Gastroesophageal sphincter (tissue), 4 donors: ENCODE measurements at regions not wholly inside any gene's neighbourhood (a gene's known extent, or its start where the extent isn't known, plus 50 kb on each side); places are given as distances from the start of the nearest gene placed in this dataset.

Experiments
- ATAC-seq: fragments of 150-250 bp; one replicate; pipeline ENCODE4 v1.9.1; 2016; ENCODE audit warnings: mild to moderate bottlenecking, moderate library complexity
- H3K27ac ChIP-seq, 4 donors: fragments of 200-600 bp; sonication (generic) in 3 of 4; 1 replicate in 3 of 4; 2 replicates in 1 of 4; pipeline ENCODE4 v1.5.1; 2016 to 2019
- H3K27me3 ChIP-seq: fragments of 200-600 bp; sonication (generic); one replicate; pipeline ENCODE4 v1.5.1; 2019
- H3K36me3 ChIP-seq, 2 donors: fragments of 200-600 bp; sonication (generic); one replicate each; pipeline ENCODE4 v1.5.1; 2019; ENCODE audit warnings: control low read depth in 1 of 2
- H3K4me1 ChIP-seq, 3 donors: fragments of 200-600 bp; sonication (generic); 1 replicate in 2 of 3; 2 replicates in 1 of 3; pipeline ENCODE4 v1.5.1; 2016 to 2019; ENCODE audit warnings: control low read depth in 2 of 3
- H3K4me3 ChIP-seq, 2 donors: fragments of 200-600 bp; sonication (generic); one replicate each; pipeline ENCODE4 v1.5.1; 2019; ENCODE audit warnings: mild to moderate bottlenecking in 1 of 2, moderate library complexity in 1 of 2
- H3K9me3 ChIP-seq, 3 donors: fragments of 200-600 bp; sonication (generic); one replicate each; pipeline ENCODE4 v1.5.1; 2017 to 2019; ENCODE audit warnings: control low read depth in 2 of 3
- EP300 ChIP-seq: sonication (generic); formaldehyde crosslinking; IDR thresholded peaks from one replicate; pipeline ENCODE4 v1.6.1; 2017; ENCODE audit warnings: antibody characterized with exemption, mild to moderate bottlenecking
- POLR2A ChIP-seq, 2 donors: fragments of 450-650 bp; IDR thresholded peaks; one replicate each; pipeline ENCODE4 v1.6.1; 2017; ENCODE audit warnings: antibody characterized with exemption in 2 of 2, mild to moderate bottlenecking in 2 of 2, moderate library complexity in 1 of 2
- POLR2AphosphoS5 ChIP-seq: sonication (generic); formaldehyde crosslinking; IDR thresholded peaks from one replicate; pipeline ENCODE4 v1.6.1; 2017; ENCODE audit warnings: antibody characterized with exemption
- WGBS, 2 donors: methylation state at CpG; one replicate each; pipeline ENCODE4 v1.1.5; 2018; ENCODE audit warnings: low coverage in 1 of 2; 5-methylcytosine and 5-hydroxymethylcytosine counted together
- TF ChIP-seq, protein P1 (sequence below), 4 experiments: fragments of 200-600 bp in 2 of 4; fragments of 450-650 bp in 2 of 4; sonication (generic) in 1 of 4; IDR thresholded peaks; one replicate each; pipeline ENCODE4 v1.5.1; 2017 to 2019; ENCODE audit warnings: antibody characterized with exemption in 4 of 4, mild to moderate bottlenecking in 2 of 4, moderate library complexity in 2 of 4

DNA sequence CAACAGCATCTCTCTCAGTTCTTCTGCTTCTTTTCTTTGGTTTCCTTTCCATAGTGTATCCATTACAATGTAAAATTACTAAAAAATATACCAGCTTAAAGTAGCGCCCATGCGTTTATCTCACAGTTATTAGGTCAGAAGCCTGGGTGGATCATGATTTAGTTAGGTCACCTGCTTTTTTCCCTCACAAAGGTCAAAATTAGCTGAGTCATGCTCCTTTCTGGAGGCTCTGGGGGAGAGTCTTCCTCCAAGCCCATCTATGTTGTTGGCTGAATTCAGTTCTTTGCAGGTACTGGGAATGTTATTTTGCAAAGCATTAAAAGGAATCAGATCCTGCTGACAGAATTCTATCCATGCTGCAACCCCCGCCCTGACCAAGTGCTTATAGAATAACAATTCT is 101.6 kb upstream of the TMEM132C start:
- ATAC-seq, result no peak
- Histone ChIP-seq H3K4me1 (no peaks in the 10 kb centered on the region), H3K27ac (no peak overlapping the region), H3K4me3 (no peak overlapping the region), H3K9me3 (no peaks in the 10 kb centered on the region), H3K27me3 (peaks cover 3% of the 10 kb centered on the region), H3K36me3 (no peaks in the 10 kb centered on the region)
- TF ChIP-seq, protein P1, sequence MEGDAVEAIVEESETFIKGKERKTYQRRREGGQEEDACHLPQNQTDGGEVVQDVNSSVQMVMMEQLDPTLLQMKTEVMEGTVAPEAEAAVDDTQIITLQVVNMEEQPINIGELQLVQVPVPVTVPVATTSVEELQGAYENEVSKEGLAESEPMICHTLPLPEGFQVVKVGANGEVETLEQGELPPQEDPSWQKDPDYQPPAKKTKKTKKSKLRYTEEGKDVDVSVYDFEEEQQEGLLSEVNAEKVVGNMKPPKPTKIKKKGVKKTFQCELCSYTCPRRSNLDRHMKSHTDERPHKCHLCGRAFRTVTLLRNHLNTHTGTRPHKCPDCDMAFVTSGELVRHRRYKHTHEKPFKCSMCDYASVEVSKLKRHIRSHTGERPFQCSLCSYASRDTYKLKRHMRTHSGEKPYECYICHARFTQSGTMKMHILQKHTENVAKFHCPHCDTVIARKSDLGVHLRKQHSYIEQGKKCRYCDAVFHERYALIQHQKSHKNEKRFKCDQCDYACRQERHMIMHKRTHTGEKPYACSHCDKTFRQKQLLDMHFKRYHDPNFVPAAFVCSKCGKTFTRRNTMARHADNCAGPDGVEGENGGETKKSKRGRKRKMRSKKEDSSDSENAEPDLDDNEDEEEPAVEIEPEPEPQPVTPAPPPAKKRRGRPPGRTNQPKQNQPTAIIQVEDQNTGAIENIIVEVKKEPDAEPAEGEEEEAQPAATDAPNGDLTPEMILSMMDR (IDR thresholded peaks at IDR 0.05), result no peak
- TF ChIP-seq EP300, result no peak
- TF ChIP-seq POLR2A (IDR thresholded peaks at IDR 0.05), result no peak
- TF ChIP-seq POLR2AphosphoS5, result no peak
- WGBS, 2 donors, result 75 to 86% methylated on average over 2 to 3 of the region's 3 CpGs

DNA sequence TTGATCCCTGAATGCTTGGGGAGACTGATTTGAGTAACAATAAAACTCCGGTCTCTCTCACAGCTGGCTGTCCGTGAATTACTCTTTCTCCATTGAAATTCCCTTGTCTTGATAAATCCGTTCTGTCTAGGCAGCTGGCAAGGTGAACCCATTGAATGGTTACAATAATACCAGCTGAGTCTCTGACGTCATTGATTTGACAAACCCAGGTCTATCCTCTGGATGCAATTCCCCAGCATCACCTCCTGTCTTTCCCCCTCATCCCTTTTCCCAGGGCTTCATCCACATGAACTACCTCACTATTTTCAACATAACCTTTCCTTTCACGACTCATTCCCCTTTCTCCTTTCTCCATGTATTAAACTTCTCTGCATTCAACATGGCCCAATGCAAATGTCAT is 98.7 kb upstream of the TMEM132C start:
- H3K27me3 ChIP-seq, result peaks cover 7% of the 10 kb centered on the region
- no peak overlapping the region for H3K4me3 ChIP-seq
- TF ChIP-seq POLR2A (IDR thresholded peaks at IDR 0.05), result no peak
- H3K4me1 ChIP-seq, result no peaks in the 10 kb centered on the region
- H3K9me3 ChIP-seq, result no peaks in the 10 kb centered on the region
- ATAC-seq, result no peak
- no peaks in the 10 kb centered on the region for H3K36me3 ChIP-seq
- 54 to 59% methylated on average over 5 of the region's 5 CpGs for WGBS, 2 donors
- H3K27ac ChIP-seq, result no peak overlapping the region

DNA sequence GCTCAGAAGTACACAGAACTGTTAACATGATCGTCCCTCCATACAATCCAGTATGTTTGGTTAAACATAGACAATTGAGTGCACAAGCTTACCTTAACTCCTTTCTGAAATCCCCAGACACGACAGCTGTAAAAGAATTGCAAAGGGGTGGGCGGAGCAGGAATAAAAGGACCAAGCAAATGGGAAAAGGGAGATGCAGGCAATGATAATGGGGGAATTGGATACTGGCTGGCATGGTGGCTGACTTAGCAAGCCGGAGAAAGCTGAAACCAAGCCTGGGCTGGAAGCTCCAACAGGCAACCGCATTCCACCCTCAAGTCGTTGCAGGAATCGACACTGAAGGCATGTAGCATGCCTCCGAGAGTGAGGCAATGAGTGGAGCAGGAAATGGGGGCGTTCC is 96.8 kb upstream of the TMEM132C start:
- Histone ChIP-seq H3K27ac (no peak overlapping the region), H3K4me3 (no peak overlapping the region), H3K27me3 (peaks cover 7% of the 10 kb centered on the region), H3K9me3 (no peaks in the 10 kb centered on the region), H3K36me3 (no peaks in the 10 kb centered on the region), H3K4me1 (no peaks in the 10 kb centered on the region)
- no peak for ATAC-seq
- 59 to 61% methylated on average over 5 to 7 of the region's 9 CpGs for WGBS, 2 donors
- TF ChIP-seq EP300 (no peak), POLR2A (IDR thresholded peaks at IDR 0.05) (no peak)

DNA sequence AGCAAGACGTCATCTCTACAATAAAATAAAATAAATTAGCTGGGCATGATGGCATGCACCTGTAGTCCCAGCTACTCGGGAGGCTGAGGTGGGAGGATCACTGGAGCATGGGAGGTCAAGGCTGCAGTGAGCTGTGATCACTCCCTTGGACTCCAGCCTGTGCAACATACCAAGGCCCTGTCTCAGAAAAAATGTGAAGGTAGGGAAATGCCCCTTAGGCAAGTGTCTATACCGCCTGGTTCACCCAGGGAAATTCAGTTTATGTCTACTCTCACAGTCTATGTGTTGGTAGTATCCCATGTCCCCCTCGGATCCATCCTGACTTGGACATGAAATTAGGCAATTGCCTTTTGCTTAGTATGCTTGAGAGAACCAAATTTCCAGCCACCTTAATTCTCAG is 88.4 kb upstream of the TMEM132C start:
- Histone ChIP-seq H3K4me1 (no peaks in the 10 kb centered on the region), H3K27me3 (no peaks in the 10 kb centered on the region), H3K4me3 (no peak overlapping the region), H3K36me3 (no peaks in the 10 kb centered on the region), H3K27ac (no peak overlapping the region), H3K9me3 (no peaks in the 10 kb centered on the region)
- TF ChIP-seq POLR2AphosphoS5, result no peak
- no peak for TF ChIP-seq EP300
- no peak for TF ChIP-seq POLR2A (IDR thresholded peaks at IDR 0.05)
- TF ChIP-seq, protein P1 (IDR thresholded peaks at IDR 0.05), result no peak
- 70 to 72% methylated on average over 2 to 4 of the region's 4 CpGs for WGBS, 2 donors
- no peak for ATAC-seq

DNA sequence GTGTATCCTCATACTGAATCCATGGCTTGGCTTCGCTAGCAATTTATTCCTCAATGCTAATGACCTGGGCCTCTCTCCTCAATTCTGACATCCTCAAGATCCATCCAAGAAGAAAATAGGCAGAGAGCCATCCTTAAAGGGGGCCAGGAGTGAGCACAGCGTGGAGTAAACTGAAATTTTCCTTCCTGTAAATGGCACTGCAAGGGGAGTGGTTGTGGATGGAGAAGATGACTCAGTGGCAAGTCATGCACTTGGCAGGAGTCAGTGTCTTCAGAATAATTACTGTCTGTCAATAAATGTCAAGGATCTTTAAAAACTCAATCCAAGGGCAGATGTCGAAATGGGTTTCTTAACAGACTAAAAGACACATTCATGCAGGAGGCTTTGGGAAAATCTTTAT is 88.0 kb upstream of the TMEM132C start:
- no peaks in the 10 kb centered on the region for H3K27me3 ChIP-seq
- 60 to 61% methylated on average over 1 to 3 of the region's 3 CpGs for WGBS, 2 donors
- H3K27ac ChIP-seq, result no peak overlapping the region
- no peak for ATAC-seq
- no peaks in the 10 kb centered on the region for H3K4me1 ChIP-seq
- no peak overlapping the region for H3K4me3 ChIP-seq
- no peaks in the 10 kb centered on the region for H3K36me3 ChIP-seq
- TF ChIP-seq POLR2AphosphoS5 (no peak), POLR2A (IDR thresholded peaks at IDR 0.05) (no peak), EP300 (no peak)
- TF ChIP-seq, protein P1 (IDR thresholded peaks at IDR 0.05), result no peak
- no peaks in the 10 kb centered on the region for H3K9me3 ChIP-seq

DNA sequence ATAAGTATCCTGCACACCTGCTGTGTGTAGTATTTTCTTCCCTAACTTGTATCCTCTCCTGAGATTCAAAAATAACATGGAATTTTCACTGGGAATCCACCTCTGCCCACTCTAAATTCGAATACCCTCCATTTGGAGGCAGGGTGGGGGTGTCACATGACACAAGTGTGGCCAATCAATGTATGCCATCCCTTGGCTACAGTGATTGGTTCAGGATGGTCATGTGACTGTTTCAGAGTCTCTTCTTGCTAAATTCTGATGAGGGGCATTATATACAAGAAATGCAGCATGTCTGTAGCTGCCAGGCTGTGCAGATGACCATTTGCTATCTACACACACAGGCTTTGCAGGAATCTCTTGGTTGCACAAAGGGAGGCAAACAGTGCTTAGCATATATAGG is 86.8 kb upstream of the TMEM132C start:
- Histone ChIP-seq H3K9me3 (no peaks in the 10 kb centered on the region), H3K27ac (no peak overlapping the region), H3K4me3 (no peak overlapping the region), H3K36me3 (no peaks in the 10 kb centered on the region), H3K4me1 (no peaks in the 10 kb centered on the region), H3K27me3 (no peaks in the 10 kb centered on the region)
- 60% methylated on average over 1 of the region's 1 CpG; no CpG with 5 or more reads in 1 of the 2 donors for WGBS, 2 donors
- no peak for ATAC-seq
- TF ChIP-seq EP300 (no peak), POLR2AphosphoS5 (no peak), POLR2A (IDR thresholded peaks at IDR 0.05) (no peak)
- TF ChIP-seq, protein P1 (IDR thresholded peaks at IDR 0.05), result no peak
